ENCODE measurements at regions not wholly inside any gene's neighbourhood (a gene's known extent, or its start where the extent isn't known, plus 50 kb on each side); places are given as distances from the start of the nearest gene placed in this dataset.

- no peak for TF ChIP-seq CTCF (optimal IDR thresholded peaks at IDR 0.05 in 1 of 3, IDR thresholded peaks at IDR 0.05 in 1 of 3, conservative IDR thresholded peaks at IDR 0.05 in 1 of 3; ENCODE audit: extremely low read depth in 1 of 3, insufficient read depth in 2 of 3, low read length in 3 of 3)
- TF ChIP-seq EZH2 (IDR thresholded peaks at IDR 0.05; ENCODE audit: low read length): no peak
Observed at GRCh38 chr16:86121374-86122010, 222.5 kb downstream of the IRF8 start.

All from keratinocyte (primary cell).